RWPE2 (cell line): ENCODE measurements at regions not wholly inside any gene's neighbourhood (a gene's known extent, or its start where the extent isn't known, plus 50 kb on each side); places are given as distances from the start of the nearest gene placed in this dataset.

Experiments
- ATAC-seq: fragments of 200-7000 bp; cut with Tn5 transposase; 3 replicates; pipeline ENCODE4 v1.9.1; 2021; ENCODE audit warnings: low read depth
- DNase-seq: peaks from one replicate; pipeline ENCODE4 v3.0.0-alpha.2; 2020; ENCODE audit warnings: low spot score
- H3K27ac ChIP-seq: fragments of 450-650 bp; 2 replicates; pipeline ENCODE4 v1.5.1; 2017; ENCODE audit warnings: mild to moderate bottlenecking; ENCODE audit not compliant: poor library complexity, severe bottlenecking
- H3K27me3 ChIP-seq: fragments of 250-450 bp; sonication (Bioruptor Pico); 2 replicates; pipeline ENCODE4 v1.5.1; 2021; ENCODE audit warnings: mild to moderate bottlenecking, moderate library complexity; ENCODE audit not compliant: insufficient read depth, poor library complexity, severe bottlenecking
- H3K36me3 ChIP-seq: fragments of 250-450 bp; sonication (Bioruptor Pico); 2 replicates; pipeline ENCODE4 v1.5.1; 2020; ENCODE audit warnings: low read depth, mild to moderate bottlenecking, moderate library complexity
- H3K4me1 ChIP-seq: fragments of 250-450 bp; sonication (Bioruptor Pico); 2 replicates; pipeline ENCODE4 v1.5.1; 2021; ENCODE audit warnings: mild to moderate bottlenecking, moderate library complexity; ENCODE audit not compliant: insufficient read depth, poor library complexity, severe bottlenecking
- H3K4me3 ChIP-seq: fragments of 250-450 bp; sonication (Bioruptor Pico); 2 replicates; pipeline ENCODE4 v1.5.1; 2021; ENCODE audit warnings: mild to moderate bottlenecking, moderate library complexity; ENCODE audit not compliant: severe bottlenecking
- H3K9me3 ChIP-seq: fragments of 250-450 bp; sonication (Bioruptor Pico); 2 replicates; pipeline ENCODE4 v1.5.1; 2021; ENCODE audit warnings: mild to moderate bottlenecking, moderate library complexity; ENCODE audit not compliant: severe bottlenecking
- CTCF ChIP-seq: fragments of 450-650 bp; IDR thresholded peaks from one replicate; pipeline ENCODE4 v1.5.1; 2017; ENCODE audit warnings: mild to moderate bottlenecking, moderate library complexity; ENCODE audit not compliant: poor library complexity, severe bottlenecking

GRCh38 chr2:22821458-22821857 is 563.5 kb upstream of the KLHL29 start:
- Histone ChIP-seq H3K4me1 (no peaks in the 10 kb centered on the region), H3K27ac (no peak overlapping the region), H3K27me3 (no peaks in the 10 kb centered on the region), H3K9me3 (peaks cover 5% of the 10 kb centered on the region), H3K36me3 (no peaks in the 10 kb centered on the region), H3K4me3 (no peak overlapping the region)
- DNase-seq (no peak), ATAC-seq (no peak)
- TF ChIP-seq CTCF, result no peak

- H3K9me3 ChIP-seq, result peaks cover 2% of the 10 kb centered on the region
- DNase-seq (no peak), ATAC-seq (no peak)
- no peaks in the 10 kb centered on the region for H3K27me3 ChIP-seq
- H3K4me3 ChIP-seq, result no peak overlapping the region
- H3K36me3 ChIP-seq, result no peaks in the 10 kb centered on the region
- TF ChIP-seq CTCF, result no peak
- no peak overlapping the region for H3K27ac ChIP-seq
- no peaks in the 10 kb centered on the region for H3K4me1 ChIP-seq
These were observed 562.1 kb upstream of the KLHL29 start for GRCh38 chr2:22822835-22823234.

- Histone ChIP-seq H3K27ac (no peak overlapping the region), H3K9me3 (no peaks in the 10 kb centered on the region), H3K4me3 (no peak overlapping the region), H3K36me3 (no peaks in the 10 kb centered on the region), H3K27me3 (no peaks in the 10 kb centered on the region), H3K4me1 (no peaks in the 10 kb centered on the region)
- TF ChIP-seq CTCF, result no peak
- DNase-seq (no peak), ATAC-seq (no peak)
These were observed 560.4 kb upstream of the KLHL29 start for GRCh38 chr2:22824618-22825017.

- Histone ChIP-seq H3K27ac (no peak overlapping the region), H3K27me3 (no peaks in the 10 kb centered on the region), H3K4me1 (no peaks in the 10 kb centered on the region), H3K9me3 (no peaks in the 10 kb centered on the region), H3K36me3 (no peaks in the 10 kb centered on the region), H3K4me3 (no peak overlapping the region)
- DNase-seq, result no peak
- ATAC-seq, result no peak
- TF ChIP-seq CTCF, result no peak
These were observed 558.3 kb upstream of the KLHL29 start for GRCh38 chr2:22826703-22827102.

DNA sequence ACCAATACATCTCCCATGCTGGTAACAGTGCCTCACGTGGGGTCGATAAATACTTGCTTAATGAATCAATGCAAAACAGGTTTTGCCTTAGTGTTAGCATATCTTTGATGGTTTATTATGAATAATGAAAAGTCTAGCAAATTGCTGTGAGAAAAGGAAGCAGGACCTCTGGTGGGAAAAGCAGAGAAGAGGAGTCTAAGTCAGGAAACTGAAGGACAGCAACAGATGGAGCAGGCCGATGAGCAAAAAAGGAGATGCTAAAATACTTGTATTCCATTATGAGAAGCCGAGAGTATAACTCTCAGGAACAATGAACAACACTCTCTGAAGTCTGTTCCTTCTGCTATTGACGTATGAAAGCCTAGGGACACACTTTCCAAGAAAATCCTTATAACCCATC is 555.2 kb upstream of the KLHL29 start:
- no peak for TF ChIP-seq CTCF
- Histone ChIP-seq H3K27me3 (no peaks in the 10 kb centered on the region), H3K36me3 (no peaks in the 10 kb centered on the region), H3K27ac (no peak overlapping the region), H3K4me1 (no peaks in the 10 kb centered on the region), H3K4me3 (no peak overlapping the region), H3K9me3 (no peaks in the 10 kb centered on the region)
- no peak for ATAC-seq
- DNase-seq, result no peak
